Cardiac muscle cell (in vitro differentiated cells and primary cell): ENCODE measurements at regions not wholly inside any gene's neighbourhood (a gene's known extent, or its start where the extent isn't known, plus 50 kb on each side); places are given as distances from the start of the nearest gene placed in this dataset.

Experiments
- DNase-seq, 2 donors: peaks; one replicate each; pipeline versions ENCODE4 v3.0.0 to v3.0.0-alpha.2; 2010 to 2017; ENCODE audit warnings: low read depth in 1 of 2, low spot score in 1 of 2
- H3K27ac ChIP-seq: fragments of 200-600 bp; sonication (generic); 2 replicates; pipeline ENCODE4 v1.5.1; 2016
- H3K27me3 ChIP-seq: fragments of 200-600 bp; sonication (generic); 2 replicates; pipeline ENCODE4 v1.6.0; 2016; ENCODE audit warnings: control low read depth
- H3K36me3 ChIP-seq: fragments of 200-600 bp; sonication (generic); 2 replicates; pipeline ENCODE4 v1.5.1; 2016; ENCODE audit warnings: control low read depth
- H3K4me1 ChIP-seq: fragments of 200-600 bp; sonication (generic); 2 replicates; pipeline ENCODE4 v1.8.1; 2017; ENCODE audit warnings: low read depth, mild to moderate bottlenecking, mixed run types
- H3K4me3 ChIP-seq: fragments of 200-600 bp; sonication (generic); 2 replicates; pipeline ENCODE4 v1.5.1; 2016; ENCODE audit warnings: mild to moderate bottlenecking
- H3K9me3 ChIP-seq: fragments of 200-600 bp; sonication (generic); 2 replicates; pipeline ENCODE4 v1.5.1; 2017; ENCODE audit warnings: low read depth, mild to moderate bottlenecking, control low read depth
- TF ChIP-seq, protein P1 (sequence below): IDR thresholded peaks from 2 replicates; pipeline ENCODE4 v1.5.1; 2012; ENCODE audit warnings: low read depth, mild to moderate bottlenecking, low read length

DNA sequence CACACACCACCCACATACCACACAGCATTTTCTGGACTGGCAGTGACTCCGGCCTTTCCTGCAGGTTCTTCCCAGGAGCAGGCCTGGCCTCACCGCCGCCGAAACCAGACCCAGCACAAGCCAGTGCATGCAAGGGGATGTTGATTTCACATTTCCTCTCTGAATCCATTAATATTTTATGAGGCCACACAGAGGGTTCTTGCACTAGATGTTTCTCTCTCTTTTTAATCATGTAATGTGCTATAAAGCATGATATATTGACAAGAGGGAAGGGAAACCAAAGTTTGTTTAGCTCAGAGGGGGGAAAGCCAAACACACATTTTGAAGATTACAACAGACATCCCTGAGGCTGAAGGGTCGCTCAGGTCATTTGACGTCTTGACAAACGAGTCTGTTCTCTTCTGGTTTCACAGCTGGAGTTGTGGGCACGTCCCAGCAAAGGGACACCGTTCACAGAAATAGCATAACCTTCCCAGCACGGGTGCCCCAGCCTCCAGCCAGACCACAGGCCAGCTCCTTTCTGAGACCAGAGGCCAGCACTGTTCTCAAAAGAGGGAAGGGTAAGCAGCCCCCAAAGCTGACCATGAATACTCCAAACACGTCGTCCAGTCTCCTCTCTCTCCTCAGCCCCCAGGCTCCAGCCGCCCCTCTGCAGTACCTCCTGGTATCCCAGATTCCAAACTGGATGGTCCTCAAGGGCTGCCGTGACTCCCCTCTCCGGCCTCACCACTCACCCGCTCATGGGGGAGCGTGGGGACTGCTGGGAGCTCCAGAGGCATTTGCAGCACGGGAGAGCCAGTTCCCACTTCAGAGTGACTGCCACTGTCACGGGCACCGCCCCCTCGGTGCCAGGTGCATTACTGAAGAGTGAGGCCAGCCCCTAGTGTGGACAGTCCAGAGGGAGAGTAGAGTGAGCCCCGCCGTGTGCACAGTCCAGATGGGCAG lies 340.3 kb upstream of the SALL3 start:
- Histone ChIP-seq H3K4me3 (no peak overlapping the region), H3K27ac (no peak overlapping the region)
- DNase-seq, result no peak

DNA sequence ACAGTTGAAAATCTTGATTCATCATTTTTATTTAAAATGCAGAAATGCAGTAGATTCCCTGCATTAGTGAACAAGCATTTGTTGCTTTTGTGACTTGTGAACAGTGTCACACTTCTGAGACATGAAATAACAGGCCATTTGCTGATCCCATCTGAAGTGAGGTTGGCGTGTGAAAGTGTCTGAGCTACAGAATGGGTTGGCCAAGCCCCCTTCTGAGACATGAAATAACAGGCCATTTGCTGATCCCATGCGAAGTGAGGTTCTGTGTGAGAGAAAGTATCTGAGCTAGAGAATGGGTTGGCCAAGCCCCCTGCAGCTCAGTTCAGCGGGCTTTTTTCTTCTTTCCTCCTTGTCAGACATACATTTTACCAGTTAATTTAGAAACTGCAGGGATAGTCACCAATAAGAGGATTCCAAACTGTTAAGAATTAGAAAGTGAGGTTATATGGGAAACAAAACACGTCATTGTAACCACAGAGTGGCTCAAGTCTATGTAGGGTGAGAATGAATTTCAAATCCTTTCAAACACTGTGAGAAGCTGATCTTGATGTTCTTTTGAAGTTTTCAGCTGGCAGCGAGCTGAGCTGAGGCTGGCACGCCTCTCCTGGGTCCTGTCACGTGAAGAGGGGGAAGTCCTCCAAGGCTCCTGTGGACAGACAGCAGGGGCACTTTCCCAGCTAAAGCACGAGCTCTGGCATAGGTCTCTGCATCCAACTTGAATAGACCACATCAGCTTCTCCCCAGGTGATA lies 339.2 kb upstream of the SALL3 start:
- no peak overlapping the region for H3K4me3 ChIP-seq
- H3K27ac ChIP-seq, result no peak overlapping the region
- no peaks in the 10 kb centered on the region for H3K36me3 ChIP-seq
- no peaks in the 10 kb centered on the region for H3K9me3 ChIP-seq
- DNase-seq, result no peak
- H3K27me3 ChIP-seq, result no peaks in the 10 kb centered on the region
- no peaks in the 10 kb centered on the region for H3K4me1 ChIP-seq
- TF ChIP-seq, protein P1, sequence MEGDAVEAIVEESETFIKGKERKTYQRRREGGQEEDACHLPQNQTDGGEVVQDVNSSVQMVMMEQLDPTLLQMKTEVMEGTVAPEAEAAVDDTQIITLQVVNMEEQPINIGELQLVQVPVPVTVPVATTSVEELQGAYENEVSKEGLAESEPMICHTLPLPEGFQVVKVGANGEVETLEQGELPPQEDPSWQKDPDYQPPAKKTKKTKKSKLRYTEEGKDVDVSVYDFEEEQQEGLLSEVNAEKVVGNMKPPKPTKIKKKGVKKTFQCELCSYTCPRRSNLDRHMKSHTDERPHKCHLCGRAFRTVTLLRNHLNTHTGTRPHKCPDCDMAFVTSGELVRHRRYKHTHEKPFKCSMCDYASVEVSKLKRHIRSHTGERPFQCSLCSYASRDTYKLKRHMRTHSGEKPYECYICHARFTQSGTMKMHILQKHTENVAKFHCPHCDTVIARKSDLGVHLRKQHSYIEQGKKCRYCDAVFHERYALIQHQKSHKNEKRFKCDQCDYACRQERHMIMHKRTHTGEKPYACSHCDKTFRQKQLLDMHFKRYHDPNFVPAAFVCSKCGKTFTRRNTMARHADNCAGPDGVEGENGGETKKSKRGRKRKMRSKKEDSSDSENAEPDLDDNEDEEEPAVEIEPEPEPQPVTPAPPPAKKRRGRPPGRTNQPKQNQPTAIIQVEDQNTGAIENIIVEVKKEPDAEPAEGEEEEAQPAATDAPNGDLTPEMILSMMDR, result no peak

More for the DNA sequence above, 340.3 kb upstream of the SALL3 start:
- no peaks in the 10 kb centered on the region for H3K27me3 ChIP-seq
- TF ChIP-seq, protein P1, result no peak
- H3K9me3 ChIP-seq, result no peaks in the 10 kb centered on the region
- H3K4me1 ChIP-seq, result no peaks in the 10 kb centered on the region
- H3K36me3 ChIP-seq, result no peaks in the 10 kb centered on the region

DNA sequence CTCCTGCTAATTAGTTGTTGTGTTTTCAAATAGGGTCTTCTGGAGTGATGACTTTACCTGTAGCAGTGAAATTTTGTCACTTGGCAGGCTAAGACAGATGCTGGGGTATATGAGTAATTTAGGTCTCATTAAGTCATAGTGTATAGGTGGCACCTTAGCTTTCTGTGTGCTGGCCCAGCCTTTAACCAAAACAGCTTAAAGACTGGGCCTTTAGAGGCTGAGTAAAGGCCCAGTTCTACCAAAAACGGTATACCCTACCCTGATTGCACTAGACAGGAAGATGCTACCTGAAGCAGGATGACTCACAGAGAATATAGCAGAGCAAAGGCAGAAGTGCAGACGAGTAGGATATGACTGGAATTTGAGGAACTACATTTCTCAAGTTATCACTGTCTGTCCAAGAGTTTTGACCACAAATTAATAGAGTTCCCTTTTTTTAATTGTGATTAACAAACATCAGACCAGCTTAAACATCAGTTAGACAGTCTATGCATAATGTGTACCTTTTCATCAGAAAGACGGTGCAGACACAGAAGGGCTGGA lies 337.9 kb upstream of the SALL3 start:
- Histone ChIP-seq H3K27me3 (no peaks in the 10 kb centered on the region), H3K9me3 (no peaks in the 10 kb centered on the region), H3K27ac (no peak overlapping the region), H3K4me1 (no peaks in the 10 kb centered on the region), H3K36me3 (no peaks in the 10 kb centered on the region), H3K4me3 (no peak overlapping the region)
- TF ChIP-seq, protein P1, result no peak
- DNase-seq, result no peak

DNA sequence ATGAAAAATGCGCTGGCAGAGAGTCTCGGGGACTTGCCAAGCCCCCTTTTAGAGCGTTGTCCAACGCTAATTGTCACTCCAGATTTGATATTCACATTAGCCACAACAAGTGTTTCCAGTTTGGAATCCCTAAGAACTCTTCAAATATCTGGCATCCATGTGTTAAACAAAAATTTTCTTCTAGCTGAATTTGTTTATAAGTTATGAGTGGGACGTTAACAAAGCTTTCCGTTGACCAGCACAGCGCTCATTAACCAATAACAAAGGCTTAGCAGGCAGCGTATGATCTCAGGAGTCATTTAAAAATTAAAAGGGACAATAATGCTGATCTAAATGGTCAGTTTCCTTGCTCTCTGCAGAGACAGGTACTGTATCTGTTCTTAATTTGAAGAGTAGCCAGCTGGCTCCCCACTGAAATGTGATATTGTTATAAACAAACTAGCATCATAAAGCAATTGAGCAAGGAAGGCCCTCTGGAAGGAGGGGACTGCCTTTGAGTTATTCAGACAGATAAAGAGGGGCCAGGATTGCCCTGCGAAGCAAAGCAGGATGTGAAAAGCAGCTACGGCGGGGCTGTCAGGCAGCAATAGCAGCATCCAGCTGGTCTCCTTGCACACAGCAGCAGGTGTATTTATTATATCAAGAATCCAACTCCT lies 337.2 kb upstream of the SALL3 start:
- TF ChIP-seq, protein P1, result no peak
- Histone ChIP-seq H3K9me3 (no peaks in the 10 kb centered on the region), H3K27ac (no peak overlapping the region), H3K27me3 (no peaks in the 10 kb centered on the region), H3K36me3 (no peaks in the 10 kb centered on the region), H3K4me1 (no peaks in the 10 kb centered on the region), H3K4me3 (no peak overlapping the region)
- DNase-seq, result no peak

DNA sequence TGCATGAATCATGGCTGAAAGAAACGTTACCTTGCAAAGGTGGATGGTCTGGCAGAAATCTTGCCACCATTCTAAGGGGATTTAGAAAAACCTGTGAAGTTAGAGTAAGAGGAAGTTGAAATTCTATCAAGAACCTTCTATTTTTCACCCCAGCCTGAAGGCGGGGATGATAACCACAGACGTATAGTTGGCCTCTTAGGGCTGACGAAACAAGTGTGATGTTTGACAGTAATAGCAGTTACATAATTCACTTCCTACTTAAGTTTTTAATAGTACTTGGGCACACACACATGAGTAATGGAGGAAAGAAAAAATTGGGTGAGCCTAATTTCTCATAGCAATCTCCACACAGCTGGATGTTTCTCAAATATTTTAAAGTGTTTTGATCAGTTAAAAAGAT lies 336.6 kb upstream of the SALL3 start:
- Histone ChIP-seq H3K4me3 (no peak overlapping the region), H3K9me3 (no peaks in the 10 kb centered on the region), H3K36me3 (no peaks in the 10 kb centered on the region), H3K27ac (no peak overlapping the region), H3K4me1 (no peaks in the 10 kb centered on the region), H3K27me3 (no peaks in the 10 kb centered on the region)
- DNase-seq, result no peak
- TF ChIP-seq, protein P1, result no peak
